C4-2B (cell line): ENCODE measurements at regions not wholly inside any gene's neighbourhood (a gene's known extent, or its start where the extent isn't known, plus 50 kb on each side); places are given as distances from the start of the nearest gene placed in this dataset.
A peak's percentile ranks its signal among the peaks of the same experiment; 100 is the strongest.

Experiments
- H3K27ac ChIP-seq: fragments of 450-650 bp; 2 replicates; pipeline ENCODE4 v1.5.1; 2017
- CTCF ChIP-seq: fragments of 450-650 bp; conservative IDR thresholded peaks from 2 replicates; pipeline ENCODE4 v1.5.1; 2017; ENCODE audit warnings: mild to moderate bottlenecking
- ZFX ChIP-seq: fragments of 450-650 bp; IDR thresholded peaks from 2 replicates; pipeline ENCODE4 v1.6.1; 2017

DNA sequence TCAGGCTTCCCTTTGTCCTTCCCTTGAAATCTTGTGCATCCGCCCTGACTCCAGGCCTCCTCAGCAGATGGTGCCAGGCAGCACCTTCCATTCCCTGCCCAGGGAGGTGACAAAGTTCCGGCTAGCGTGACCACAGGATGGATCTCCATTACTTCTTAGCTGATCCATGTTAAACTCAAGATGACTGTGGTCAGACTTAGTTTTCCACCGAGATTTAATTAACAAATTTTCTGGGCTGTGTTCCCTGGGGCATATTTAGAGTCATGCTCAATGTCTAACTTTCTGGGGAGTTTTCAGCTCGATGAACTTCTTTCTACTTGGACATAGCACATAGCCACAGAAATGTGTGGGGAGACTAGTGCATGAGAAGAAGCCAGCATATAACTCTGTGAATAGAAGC is 215.1 kb upstream of the SFRP2 start:
- TF ChIP-seq CTCF: no peak
- TF ChIP-seq ZFX: no peak
- peak overlapping the region; percentile 18; the same call in 1 of the 2 replicates for H3K27ac ChIP-seq

DNA sequence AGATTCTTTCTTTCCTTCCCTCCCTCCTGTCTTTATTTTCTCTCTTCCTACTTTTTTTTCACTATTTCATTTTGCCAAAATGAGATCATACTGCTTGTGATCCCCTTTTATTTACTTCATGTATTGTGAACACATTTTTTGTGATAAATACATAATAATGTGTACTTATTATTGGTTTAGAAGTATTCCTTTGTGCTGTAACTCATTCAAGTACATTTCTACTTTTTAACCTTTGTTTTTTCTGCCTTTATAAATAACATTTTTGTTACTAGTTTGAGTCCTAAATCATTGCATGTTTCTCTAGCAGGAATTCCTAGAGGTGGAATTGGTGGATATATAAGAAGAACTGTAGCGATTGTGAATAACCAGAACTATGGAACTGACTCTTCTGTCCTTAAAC is 214.5 kb upstream of the SFRP2 start:
- no peak overlapping the region for H3K27ac ChIP-seq
- TF ChIP-seq CTCF: no peak
- TF ChIP-seq ZFX: no peak

GRCh38 chr4:154001193-154001592 is 212.3 kb upstream of the SFRP2 start:
- H3K27ac ChIP-seq: no peak overlapping the region
- TF ChIP-seq ZFX: no peak
- TF ChIP-seq CTCF: no peak

DNA sequence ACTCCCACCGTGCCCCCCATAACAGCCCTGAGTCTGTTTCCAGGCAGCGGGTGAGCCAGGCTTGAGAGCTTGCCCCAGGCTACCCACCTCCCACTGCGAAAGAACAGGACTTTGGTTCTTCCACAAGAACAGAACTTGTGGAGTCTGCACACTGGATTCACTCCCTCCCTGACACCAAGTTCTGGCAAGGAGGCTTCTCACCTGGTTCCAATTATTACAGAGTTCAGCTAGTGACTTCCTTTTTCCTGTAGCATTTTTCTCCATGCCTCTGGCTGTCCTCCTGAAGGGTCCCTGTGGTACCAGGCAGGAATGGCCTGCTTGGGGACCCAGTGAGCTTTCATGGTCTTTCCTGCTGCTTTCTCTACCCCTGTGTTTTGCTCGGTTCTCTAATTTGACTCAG is 208.6 kb upstream of the SFRP2 start:
- TF ChIP-seq ZFX (no peak), CTCF (no peak)
- H3K27ac ChIP-seq: no peak overlapping the region

DNA sequence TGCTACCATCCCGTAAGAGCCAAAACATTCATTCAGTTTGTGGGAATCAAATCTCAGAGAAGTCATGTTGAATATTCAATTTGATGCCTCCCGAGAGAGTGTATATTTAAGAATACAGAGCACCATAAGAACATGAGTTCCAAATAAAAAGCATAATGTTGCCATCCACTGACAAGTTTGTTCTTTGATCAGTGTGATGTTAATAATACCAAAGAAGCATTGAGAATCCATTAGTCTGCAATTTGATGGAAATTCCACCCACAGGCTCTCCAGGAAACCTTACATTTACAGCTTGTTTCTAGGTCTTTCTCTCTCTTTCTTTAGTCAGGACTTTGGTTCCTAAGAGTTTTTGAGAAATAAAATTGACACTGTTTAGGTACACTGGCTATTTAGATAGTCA is 200.6 kb upstream of the SFRP2 start:
- TF ChIP-seq ZFX (no peak), CTCF (no peak)
- H3K27ac ChIP-seq: no peak overlapping the region

GRCh38 chr4:153988492-153989363 is 199.8 kb upstream of the SFRP2 start:
- no peak overlapping the region for H3K27ac ChIP-seq
- no peak for TF ChIP-seq CTCF
- TF ChIP-seq ZFX: no peak

DNA sequence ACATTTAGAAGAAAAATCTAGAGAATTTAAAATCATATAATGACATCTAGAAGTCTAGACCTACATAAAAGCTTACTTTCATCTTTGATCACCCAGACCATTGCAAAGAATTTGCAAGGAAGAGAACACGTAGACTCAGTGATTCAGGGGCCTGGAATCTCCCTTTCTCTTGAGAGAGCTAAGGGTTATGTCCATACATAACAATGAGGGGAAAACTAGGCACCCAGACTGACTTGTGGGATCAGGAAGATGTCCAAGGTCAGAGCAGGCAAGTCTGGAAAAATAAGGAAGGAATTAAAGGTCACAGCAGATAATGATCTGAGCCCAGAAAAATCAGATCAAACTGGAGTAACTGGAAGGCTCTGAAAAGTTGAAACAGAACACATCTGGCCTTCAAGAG is 198.4 kb upstream of the SFRP2 start:
- TF ChIP-seq CTCF: no peak
- TF ChIP-seq ZFX: no peak
- no peak overlapping the region for H3K27ac ChIP-seq
